Iris pigment epithelial cell (primary cell): ENCODE measurements at regions not wholly inside any gene's neighbourhood (a gene's known extent, or its start where the extent isn't known, plus 50 kb on each side); places are given as distances from the start of the nearest gene placed in this dataset.
"Not testable (repeated sequence)": the region's sequence is repeated elsewhere in the genome, so short reads cannot be mapped to it uniquely, and the experiment has no call there.

Source experiments
- DNase-seq: peaks from one replicate; pipeline ENCODE4 v3.0.0-alpha.2; 2011; ENCODE audit warnings: low read depth

GRCh38 chr18:8913606-8914403 is 188.7 kb upstream of the NDUFV2 start:
- not testable (repeated sequence) for DNase-seq

- not testable (repeated sequence) for DNase-seq
These were observed 187.9 kb upstream of the NDUFV2 start for GRCh38 chr18:8914404-8915264.

- DNase-seq, result not testable (repeated sequence)
These were observed 181.4 kb upstream of the NDUFV2 start for GRCh38 chr18:8920856-8921787.

- DNase-seq, result no peak
These were observed 176.0 kb upstream of the NDUFV2 start for GRCh38 chr18:8926464-8926863.

GRCh38 chr18:8928044-8928443 is 174.5 kb upstream of the NDUFV2 start:
- no peak for DNase-seq

- peak; percentile 55 for DNase-seq
These were observed 173.4 kb upstream of the NDUFV2 start for GRCh38 chr18:8928847-8929780.

GRCh38 chr18:8930990-8931616 is 171.4 kb upstream of the NDUFV2 start:
- peak; percentile 43 for DNase-seq

GRCh38 chr18:8932866-8933265 is 169.6 kb upstream of the NDUFV2 start:
- DNase-seq, result no peak

- DNase-seq, result no peak
These were observed 168.7 kb upstream of the NDUFV2 start for GRCh38 chr18:8933714-8934284.

GRCh38 chr18:8935346-8935745 is 167.2 kb upstream of the NDUFV2 start:
- DNase-seq, result not testable (repeated sequence)

- no peak for DNase-seq
These were observed 165.9 kb upstream of the NDUFV2 start for GRCh38 chr18:8936619-8937018.

- DNase-seq, result peak; percentile 39
These were observed 165.1 kb upstream of the NDUFV2 start for GRCh38 chr18:8937160-8938094.

GRCh38 chr18:8938817-8939216 is 163.7 kb upstream of the NDUFV2 start:
- peak; percentile 62 for DNase-seq

- DNase-seq, result no peak
These were observed 160.2 kb upstream of the NDUFV2 start for GRCh38 chr18:8942021-8942908.

GRCh38 chr18:8942909-8943545 is 159.5 kb upstream of the NDUFV2 start:
- no peak for DNase-seq

GRCh38 chr18:8943900-8944870 is 158.3 kb upstream of the NDUFV2 start:
- DNase-seq, result peak; percentile 93
